DMS53 (cell line): ENCODE measurements at regions not wholly inside any gene's neighbourhood (a gene's known extent, or its start where the extent isn't known, plus 50 kb on each side); places are given as distances from the start of the nearest gene placed in this dataset.
A peak's percentile ranks its signal among the peaks of the same experiment; 100 is the strongest.
"Not testable (repeated sequence)": the region's sequence is repeated elsewhere in the genome, so short reads cannot be mapped to it uniquely, and the experiment has no call there.

Experiments used
- DNase-seq: peaks from one replicate; lab custom pipeline; 2025; lab: John Stamatoyannopoulos, UW

DNA sequence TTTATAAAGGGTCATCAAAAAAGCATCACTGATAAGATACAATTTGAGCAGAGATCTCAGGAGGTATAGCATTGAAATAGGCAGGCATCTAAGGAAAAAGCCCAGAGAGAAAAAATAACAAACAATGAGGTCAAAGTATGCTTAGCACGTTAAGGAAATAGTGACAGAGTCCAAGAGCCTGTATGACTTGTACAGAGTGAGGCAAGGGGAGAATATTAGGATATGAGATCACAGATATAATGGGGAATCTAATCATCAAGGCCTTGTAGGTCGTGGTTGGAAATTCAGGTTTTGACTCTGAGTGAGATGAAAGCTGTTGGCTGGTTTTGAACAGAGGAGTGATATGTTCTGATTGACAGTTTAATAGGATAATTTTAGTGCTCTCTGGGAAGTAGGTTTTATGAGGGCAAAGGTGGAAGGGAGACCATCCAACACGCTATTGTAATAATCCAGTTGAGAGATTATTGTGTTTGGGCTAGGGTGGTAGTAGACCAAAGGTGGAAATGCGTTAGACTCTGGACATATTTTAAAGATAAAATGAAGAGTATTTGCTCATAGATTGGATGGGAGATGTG lies 644.6 kb upstream of the TMPRSS15 start:
- no peak for DNase-seq

DNA sequence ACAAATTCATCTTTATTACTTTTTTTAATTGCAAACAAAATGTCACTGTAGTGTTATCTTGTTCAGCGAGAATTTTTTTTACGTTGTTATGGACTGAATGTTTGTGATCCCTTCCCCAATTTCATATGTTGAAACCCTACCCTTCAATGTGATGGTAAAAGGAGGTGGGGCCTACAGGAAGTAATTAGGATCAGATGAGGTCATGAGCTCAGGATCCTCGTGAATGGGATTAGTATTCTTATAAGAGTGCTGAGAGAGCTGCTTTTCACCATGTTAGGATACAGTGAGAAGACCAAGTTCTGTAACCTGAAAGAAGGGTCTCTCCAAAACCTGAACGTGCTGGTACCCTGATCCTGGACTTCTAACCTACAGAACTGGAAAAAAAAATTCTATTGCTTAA lies 646.0 kb upstream of the TMPRSS15 start:
- DNase-seq, result no peak

GRCh38 chr21:19065164-19065563 lies 661.6 kb upstream of the TMPRSS15 start:
- DNase-seq, result no peak

DNA sequence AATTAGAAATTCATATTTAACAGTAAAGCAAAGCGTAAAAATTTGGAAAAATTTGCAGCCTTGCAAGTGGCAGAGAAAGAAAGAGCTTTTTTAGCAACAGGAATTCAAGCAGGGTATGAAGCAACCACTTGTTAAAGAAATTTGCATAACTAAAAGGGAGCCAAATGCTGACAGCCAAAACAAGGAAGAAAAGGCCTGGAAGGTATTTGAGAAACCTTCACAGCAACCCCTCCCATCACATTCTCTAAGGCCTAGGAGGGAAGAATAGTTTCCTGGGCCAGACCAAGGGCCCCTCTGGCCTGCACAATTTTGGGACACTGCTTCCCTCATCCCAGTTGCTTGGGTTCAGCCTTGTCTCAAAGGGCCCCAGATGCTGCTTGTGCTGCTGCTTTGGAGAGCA lies 672.4 kb upstream of the TMPRSS15 start:
- DNase-seq, result no peak

DNA sequence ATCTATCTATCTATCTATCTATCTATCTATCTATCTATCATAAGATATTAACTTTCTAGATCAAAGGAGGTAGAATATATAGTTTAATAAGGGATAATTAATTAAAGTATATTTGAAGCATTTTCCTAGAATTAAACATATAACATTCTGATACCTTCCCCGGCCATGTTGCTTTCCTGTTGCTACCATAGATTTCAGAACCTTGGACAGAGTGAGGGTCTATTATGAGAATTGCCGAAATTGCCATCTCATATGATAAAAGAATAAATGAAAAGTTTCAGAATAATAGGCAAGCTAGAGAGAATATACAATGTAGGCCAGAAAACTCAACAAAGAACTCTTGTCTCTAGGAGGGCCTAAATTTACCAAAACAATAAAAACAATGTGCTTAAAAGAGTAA lies 706.1 kb upstream of the TMPRSS15 start:
- DNase-seq, result no peak

DNA sequence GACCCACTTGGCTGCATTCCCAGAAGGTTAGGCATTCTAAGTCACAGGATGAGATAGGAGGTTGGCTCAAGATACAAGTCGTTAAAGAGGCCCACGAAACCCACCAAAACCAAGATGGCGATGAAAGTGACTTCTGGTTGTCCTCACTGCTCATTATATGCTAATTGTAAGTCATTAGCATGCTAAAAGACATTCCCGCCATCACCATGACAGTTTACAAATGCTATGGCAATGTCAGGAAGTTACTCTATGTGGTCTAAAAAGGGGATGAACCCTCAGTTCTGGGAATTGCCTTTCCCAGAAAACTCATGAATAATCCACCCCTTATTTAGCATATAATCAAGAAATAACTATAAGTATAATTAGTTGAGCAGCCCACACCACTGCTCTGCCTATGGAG lies 715.7 kb upstream of the TMPRSS15 start:
- DNase-seq, result not testable (repeated sequence)

DNA sequence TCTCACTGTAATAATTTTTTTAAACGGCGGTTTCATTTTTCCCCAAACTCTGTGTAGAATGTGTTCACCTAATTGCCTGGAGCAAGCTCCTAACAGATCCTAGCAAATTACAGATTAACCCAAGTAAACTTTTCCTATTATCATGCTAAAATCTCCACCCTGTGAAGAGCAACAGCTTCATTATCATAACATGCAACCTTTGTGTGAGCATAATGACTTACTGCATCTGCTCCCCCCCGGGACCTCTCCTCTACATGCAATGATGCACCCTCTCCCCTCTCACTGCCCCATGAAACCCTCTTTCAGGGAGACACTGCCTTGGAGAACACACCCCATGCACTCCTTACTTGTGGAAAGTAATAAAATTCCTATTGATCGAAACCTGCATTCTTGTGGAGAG lies 717.0 kb upstream of the TMPRSS15 start:
- DNase-seq, result no peak

DNA sequence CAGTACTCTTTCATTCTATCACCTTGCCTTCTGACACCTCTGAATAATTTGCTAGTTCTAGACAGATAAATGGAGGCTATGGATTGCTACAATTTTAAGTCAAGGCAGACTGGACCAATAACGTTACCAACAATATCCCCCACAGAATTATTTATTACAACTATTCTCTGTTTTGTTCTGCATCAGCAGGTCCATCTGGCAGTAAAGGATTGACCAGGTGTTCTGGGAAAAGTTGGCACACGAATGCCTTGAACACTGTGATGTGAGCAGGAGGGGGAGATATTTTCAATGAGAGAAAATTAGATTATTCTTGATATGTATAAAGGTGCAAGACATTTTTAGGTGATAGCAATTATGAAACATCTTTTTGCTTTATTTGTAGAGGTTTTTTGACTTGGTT lies 718.8 kb upstream of the TMPRSS15 start:
- DNase-seq, result no peak

- no peak for DNase-seq
Measured at GRCh38 chr21:19123053-19123452, 719.5 kb upstream of the TMPRSS15 start.

- DNase-seq, result no peak
Measured at GRCh38 chr21:19123525-19123924, 719.9 kb upstream of the TMPRSS15 start.

DNA sequence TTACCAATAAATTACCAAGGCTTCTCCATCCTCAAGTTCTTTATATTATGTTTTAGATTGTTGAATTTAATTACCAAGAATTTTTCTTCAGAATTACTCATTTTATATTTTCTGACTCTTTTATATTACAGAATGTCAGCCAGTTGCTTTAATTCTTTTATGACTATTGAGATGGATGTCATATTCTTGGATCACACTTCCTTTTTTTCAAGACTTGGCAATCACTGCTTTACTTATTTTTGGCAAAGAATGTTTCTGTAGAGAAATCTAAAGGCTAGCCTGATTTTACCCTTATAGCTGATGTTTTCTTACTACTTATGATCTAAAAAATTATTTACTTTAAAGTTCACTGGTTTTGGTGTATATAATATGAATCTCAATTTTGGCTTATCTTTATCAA lies 721.1 kb upstream of the TMPRSS15 start:
- DNase-seq, result no peak

DNA sequence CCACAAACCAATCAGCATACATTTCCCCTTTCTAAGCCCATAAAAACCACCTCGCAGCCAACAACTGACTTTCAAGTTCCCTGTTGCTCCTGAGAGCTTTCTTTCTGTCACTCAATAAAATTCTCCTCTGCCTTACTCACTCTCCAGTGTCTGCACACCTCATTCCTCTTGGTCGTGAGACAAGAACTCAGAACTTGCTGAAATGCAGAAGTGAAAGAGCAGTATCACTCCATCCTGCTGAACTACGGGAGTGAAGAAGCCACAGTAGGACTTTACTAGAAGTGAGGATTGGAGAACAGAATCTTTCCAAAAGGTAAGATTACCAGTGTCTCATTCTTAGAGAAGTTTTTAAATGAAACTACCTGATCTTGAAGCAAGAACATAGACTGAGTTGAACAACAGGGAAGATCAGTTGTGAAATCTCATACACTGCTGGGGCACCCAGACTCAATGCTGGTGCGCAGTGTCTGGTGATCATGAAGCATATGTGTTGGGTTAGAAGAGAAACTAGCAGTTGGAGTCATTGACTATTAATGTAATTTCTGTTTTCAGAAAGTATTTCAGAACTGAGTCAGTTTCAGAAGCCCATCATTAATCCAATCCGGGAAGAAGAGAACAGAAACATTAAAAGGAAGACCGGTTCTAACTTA lies 726.9 kb upstream of the TMPRSS15 start:
- peak; percentile 5 for DNase-seq

DNA sequence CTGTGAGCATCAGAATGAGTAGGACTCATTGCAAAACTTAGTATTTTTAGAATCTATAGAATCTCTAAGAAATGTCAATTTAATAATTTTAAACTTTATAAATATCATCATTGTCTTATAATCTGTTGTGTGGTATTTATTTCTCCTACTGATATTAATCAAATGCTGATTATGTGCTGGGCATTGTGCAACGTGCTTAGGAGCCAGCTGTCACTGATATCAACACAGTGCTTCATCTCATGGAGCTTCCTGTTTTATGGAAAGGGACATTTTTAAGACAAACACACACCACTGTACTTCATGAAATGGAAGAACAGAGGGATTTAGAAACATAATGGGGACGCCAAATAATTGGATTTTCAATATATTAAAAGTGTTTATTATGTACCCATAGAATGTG lies 737.9 kb upstream of the TMPRSS15 start:
- no peak for DNase-seq

DNA sequence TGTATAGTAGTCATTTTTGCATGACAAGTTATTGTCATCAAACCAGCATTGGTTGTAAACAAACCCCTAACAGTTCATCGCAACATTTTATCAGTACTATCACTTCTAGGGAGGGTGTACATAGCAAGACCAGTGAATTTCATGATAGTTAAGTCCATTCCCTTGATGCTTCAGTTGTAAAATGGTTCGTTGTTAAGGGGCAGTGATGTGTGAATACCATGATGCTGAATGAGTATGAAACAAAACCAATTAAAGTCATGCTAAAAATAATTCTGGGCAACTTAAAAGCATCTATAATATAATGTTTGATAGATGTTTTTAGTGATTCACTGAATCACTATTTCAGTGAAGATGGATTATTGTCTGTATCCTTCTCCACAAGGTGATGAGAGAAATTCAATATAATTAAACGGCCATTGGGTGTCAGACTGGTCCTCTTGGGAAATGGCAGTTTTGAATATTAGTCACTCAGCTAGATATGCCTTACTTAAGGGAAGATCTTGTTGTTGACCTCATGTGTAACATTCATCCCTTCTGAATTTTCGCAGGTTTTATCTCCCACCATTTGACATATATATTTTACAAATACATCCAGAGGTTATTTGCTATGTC lies 742.2 kb upstream of the TMPRSS15 start:
- no peak for DNase-seq

- no peak for DNase-seq
Measured at GRCh38 chr21:19148056-19148455, 744.5 kb upstream of the TMPRSS15 start.

DNA sequence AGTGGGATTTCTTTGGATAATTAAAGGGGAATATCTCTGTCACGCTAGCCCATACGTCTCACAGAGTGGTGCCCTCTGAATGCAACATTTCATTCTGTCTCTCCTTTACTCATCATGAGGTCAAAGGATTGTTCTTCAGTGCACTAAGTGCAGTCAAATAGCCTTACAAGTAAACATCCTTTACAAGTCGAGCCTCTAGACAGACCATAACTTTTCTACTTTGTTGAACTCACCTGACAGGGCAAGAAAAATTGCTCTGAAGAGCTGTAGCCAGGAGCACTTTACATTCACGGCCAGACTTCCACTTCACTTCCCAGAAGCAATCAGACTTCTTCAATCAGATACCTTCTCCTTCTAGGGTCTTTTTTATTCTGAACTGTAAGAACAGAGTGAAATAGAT lies 768.0 kb upstream of the TMPRSS15 start:
- DNase-seq, result no peak

DNA sequence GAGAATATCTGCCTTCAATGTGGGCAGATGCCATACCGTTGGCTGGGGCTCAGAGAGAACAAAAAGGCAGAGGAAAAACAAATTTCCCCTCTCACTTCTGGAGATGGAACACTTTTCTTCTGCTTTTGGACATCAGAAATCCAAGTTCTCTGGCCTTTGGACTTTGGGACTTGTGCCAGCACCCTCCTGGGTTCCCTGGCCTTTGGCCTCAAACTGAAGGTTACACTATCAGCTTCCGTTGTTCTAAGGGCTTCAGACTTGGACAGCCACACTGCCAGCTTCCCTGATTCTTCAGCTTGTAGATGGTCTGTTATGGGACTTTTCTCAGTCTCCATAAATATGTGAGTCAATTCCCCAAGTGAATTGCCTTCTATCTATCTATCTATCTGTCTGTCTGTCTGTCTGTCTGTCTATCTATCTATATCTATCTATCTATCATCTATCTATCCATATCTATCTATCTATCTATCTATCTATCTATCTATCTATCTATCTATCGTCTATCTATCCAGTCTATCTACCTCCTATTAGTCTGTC lies 778.1 kb upstream of the TMPRSS15 start:
- DNase-seq, result no peak

DNA sequence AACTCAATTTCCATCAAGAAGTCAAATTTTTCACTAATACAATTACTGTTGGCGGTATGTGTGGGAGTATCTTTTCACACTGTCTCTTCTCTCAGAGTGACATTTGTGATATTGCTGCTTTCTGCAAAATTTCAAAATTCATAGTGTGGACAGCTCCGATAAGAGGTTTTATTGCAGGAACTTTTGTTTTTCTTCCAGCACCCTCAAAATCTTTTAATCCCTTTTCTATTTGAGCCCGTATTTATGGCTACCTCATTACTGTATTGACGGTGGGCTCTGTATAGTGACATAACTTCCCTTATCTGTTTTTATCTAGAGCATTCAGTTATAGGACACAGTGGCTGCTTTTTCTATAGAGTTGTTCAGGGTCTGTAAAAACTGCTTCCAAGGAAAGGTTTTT lies 794.4 kb upstream of the TMPRSS15 start:
- no peak for DNase-seq

GRCh38 chr21:19198801-19199200 lies 795.2 kb upstream of the TMPRSS15 start:
- DNase-seq, result no peak

GRCh38 chr21:19218163-19218562 lies 814.6 kb upstream of the TMPRSS15 start:
- no peak for DNase-seq

GRCh38 chr21:19224090-19224489 lies 820.5 kb upstream of the TMPRSS15 start:
- DNase-seq, result no peak

DNA sequence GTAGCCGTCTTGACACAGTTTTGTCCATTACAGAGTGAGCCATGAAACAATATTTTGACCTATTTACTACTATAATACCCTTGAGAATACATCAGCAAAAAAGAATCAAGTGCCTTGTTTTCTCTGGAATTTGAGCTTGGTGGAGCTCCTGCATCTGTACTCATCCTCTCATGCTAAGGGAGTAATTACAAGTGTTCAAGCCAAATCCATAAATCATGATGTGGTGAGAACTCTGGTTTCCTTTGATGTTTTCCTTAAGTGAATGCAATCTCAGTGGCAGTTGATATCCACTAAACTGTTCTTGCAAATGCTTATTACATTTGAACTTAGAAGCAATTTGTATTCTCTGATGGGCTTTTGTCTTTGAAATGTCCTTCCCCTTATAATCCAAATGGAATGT lies 824.6 kb upstream of the TMPRSS15 start:
- peak; percentile 2 for DNase-seq

DNA sequence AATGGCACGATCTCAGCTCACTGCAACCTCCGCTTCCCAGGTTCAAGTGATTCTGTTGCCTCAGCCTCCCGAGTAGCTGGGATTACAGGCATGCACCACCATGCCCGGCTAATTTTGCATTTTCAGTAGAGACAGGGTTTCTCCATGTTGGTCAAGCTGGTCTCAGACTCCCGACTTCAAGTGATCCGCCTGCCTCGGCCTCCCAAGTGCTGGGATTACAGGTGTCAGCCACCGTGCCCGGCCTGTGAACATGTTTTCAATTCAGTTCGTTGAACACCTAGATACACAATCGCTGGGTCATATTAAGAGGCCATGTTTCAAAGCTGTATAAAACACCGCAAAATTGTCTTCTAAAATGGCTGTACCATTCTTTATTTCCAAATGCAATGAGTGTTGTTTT lies 830.3 kb upstream of the TMPRSS15 start:
- DNase-seq, result not testable (repeated sequence)

DNA sequence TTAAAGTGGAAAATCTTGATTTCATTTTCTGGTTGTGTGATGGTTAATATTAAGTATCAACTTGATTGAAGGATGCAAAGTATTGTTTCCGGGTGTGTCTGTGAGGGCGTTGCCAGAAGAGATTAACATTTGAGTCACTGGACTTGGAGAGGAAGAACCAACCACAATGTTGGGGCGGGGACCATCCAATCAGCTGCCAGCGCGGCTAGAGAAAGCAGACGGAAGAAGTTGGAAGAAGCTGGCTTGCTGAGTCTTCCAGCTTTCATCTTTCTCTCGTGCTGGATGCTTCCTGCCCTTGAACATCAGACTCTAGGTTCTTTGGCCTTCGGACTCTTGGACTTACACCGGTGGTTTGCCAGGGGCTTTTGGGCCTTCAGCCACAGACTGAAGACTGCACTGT lies 832.6 kb upstream of the TMPRSS15 start:
- DNase-seq, result no peak
